ENCODE measurements at regions not wholly inside any gene's neighbourhood (a gene's known extent, or its start where the extent isn't known, plus 50 kb on each side); places are given as distances from the start of the nearest gene placed in this dataset.

DNA sequence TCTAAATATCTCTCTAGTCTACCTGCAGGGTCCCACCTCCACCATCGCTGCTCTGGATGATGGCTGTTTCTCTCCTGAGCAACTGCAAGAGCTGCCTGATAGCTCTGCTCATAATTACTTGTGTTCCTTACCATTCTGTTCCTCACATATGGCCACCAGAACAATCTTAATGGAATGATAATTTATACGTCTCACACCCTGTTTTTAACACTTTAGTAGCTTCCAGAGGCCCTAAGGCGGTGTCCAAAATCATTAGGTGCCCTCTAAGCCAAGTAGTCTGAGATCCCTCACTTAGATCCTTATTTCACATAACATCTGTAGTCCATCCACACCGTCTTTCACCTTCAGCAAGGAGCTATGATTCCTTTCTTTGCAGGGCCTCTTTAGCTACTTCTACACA lies 373.3 kb downstream of the GBE1 start:
- Histone ChIP-seq H3K27me3 (no peaks in the 10 kb centered on the region), H3K4me1 (no peaks in the 10 kb centered on the region), H3K27ac (no peak overlapping the region), H3K4me3 (no peak overlapping the region), H3K9me3 (no peaks in the 10 kb centered on the region), H3K36me3 (no peaks in the 10 kb centered on the region)
- TF ChIP-seq, protein P1, sequence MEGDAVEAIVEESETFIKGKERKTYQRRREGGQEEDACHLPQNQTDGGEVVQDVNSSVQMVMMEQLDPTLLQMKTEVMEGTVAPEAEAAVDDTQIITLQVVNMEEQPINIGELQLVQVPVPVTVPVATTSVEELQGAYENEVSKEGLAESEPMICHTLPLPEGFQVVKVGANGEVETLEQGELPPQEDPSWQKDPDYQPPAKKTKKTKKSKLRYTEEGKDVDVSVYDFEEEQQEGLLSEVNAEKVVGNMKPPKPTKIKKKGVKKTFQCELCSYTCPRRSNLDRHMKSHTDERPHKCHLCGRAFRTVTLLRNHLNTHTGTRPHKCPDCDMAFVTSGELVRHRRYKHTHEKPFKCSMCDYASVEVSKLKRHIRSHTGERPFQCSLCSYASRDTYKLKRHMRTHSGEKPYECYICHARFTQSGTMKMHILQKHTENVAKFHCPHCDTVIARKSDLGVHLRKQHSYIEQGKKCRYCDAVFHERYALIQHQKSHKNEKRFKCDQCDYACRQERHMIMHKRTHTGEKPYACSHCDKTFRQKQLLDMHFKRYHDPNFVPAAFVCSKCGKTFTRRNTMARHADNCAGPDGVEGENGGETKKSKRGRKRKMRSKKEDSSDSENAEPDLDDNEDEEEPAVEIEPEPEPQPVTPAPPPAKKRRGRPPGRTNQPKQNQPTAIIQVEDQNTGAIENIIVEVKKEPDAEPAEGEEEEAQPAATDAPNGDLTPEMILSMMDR (IDR thresholded peaks at IDR 0.05) = no peak
- TF ChIP-seq POLR2A (IDR thresholded peaks at IDR 0.05) = no peak
- DNase-seq = no peak

DNA sequence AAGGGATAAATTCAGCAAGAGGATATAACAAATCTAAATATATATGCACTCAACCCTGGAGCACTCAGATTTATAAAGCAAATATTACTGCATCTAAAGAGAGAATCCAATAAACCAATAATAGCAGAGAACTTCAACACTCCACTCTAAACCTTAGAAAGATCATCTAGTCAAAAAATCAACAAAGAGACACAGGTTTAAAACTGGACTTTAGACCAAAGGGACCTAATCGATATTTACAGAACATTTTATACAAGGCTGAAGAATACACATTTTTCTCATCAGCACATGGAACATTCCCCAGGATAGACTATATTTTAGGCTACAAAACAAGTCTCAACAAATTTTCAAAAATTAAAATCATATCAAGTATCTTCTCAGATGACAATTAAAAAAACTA lies 379.0 kb downstream of the GBE1 start:
- H3K27ac ChIP-seq = no peak overlapping the region
- no peak for TF ChIP-seq POLR2A (IDR thresholded peaks at IDR 0.05)
- TF ChIP-seq, protein P1 (IDR thresholded peaks at IDR 0.05) = no peak
- no peak overlapping the region for H3K4me3 ChIP-seq
- H3K9me3 ChIP-seq = no peaks in the 10 kb centered on the region
- DNase-seq = no peak
- no peaks in the 10 kb centered on the region for H3K36me3 ChIP-seq
- H3K4me1 ChIP-seq = no peaks in the 10 kb centered on the region
- H3K27me3 ChIP-seq = no peaks in the 10 kb centered on the region

- no peak overlapping the region for H3K4me3 ChIP-seq
- no peaks in the 10 kb centered on the region for H3K27me3 ChIP-seq
- TF ChIP-seq, protein P1 (IDR thresholded peaks at IDR 0.05) = no peak
- TF ChIP-seq POLR2A (IDR thresholded peaks at IDR 0.05) = no peak
- H3K36me3 ChIP-seq = no peaks in the 10 kb centered on the region
- H3K9me3 ChIP-seq = no peaks in the 10 kb centered on the region
- no peak for DNase-seq
- no peaks in the 10 kb centered on the region for H3K4me1 ChIP-seq
- no peak overlapping the region for H3K27ac ChIP-seq
These were observed 381.2 kb downstream of the GBE1 start for GRCh38 chr3:81380234-81380633.

DNA sequence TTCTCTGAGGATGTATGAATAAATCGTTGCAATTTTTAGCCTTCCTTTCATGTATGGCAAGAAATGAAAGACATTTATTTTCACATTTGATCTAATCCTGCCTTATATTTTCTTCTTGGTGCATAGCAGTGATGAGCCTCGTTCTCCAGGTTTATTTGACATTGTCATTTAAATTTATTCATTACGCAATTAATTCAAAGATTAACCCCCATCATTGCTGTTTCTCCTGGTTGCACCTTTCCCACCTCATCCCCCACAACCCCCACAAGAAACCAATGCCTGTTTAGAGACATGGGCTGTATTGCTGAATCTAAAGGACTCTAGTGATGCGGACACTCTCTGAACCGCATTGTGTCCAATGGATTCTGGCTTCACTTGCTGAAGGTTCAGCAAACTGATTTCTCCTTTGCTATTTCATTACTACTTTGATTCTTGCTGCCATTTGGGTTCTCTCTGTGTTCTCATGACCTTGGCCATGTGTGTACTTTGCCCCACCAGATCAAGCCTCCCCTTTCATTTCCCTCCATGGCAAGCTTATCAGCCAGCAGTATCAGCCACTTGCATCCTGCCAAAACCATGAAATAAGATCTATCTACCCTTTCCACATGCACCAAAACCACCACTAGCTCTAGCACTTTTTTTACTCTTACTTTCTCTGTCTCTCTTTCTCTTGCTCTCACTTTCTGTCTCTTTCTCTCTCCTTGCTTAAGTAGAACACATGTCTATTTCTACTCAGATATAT lies 382.7 kb downstream of the GBE1 start:
- H3K36me3 ChIP-seq = no peaks in the 10 kb centered on the region
- H3K4me3 ChIP-seq = no peak overlapping the region
- no peak overlapping the region for H3K27ac ChIP-seq
- no peaks in the 10 kb centered on the region for H3K9me3 ChIP-seq
- no peak for DNase-seq
- H3K27me3 ChIP-seq = no peaks in the 10 kb centered on the region
- H3K4me1 ChIP-seq = no peaks in the 10 kb centered on the region
- TF ChIP-seq POLR2A (IDR thresholded peaks at IDR 0.05) = no peak
- TF ChIP-seq, protein P1 (IDR thresholded peaks at IDR 0.05) = no peak

DNA sequence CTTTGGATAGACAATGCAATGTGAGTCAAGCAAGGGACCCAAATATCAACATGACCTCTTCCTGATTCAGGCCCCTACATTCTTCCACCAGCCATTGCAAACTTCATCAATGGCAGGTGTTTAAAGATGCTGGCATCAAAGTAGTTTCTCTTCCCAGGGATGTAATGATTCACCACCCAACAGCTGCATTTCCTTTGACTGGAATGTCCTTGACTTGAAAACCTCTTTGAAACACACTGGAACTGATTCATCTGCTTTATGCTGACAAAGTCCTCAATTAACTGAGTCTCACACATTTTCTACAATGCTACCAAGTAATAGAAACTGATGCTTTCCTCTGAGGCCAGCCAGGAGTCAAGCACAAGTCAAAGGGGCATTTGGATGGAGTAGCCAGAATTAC lies 385.5 kb downstream of the GBE1 start:
- Histone ChIP-seq H3K27ac (no peak overlapping the region), H3K4me1 (no peaks in the 10 kb centered on the region), H3K27me3 (no peaks in the 10 kb centered on the region), H3K36me3 (no peaks in the 10 kb centered on the region), H3K4me3 (no peak overlapping the region), H3K9me3 (no peaks in the 10 kb centered on the region)
- no peak for DNase-seq
- TF ChIP-seq POLR2A (IDR thresholded peaks at IDR 0.05) = no peak
- TF ChIP-seq, protein P1 (IDR thresholded peaks at IDR 0.05) = no peak

DNA sequence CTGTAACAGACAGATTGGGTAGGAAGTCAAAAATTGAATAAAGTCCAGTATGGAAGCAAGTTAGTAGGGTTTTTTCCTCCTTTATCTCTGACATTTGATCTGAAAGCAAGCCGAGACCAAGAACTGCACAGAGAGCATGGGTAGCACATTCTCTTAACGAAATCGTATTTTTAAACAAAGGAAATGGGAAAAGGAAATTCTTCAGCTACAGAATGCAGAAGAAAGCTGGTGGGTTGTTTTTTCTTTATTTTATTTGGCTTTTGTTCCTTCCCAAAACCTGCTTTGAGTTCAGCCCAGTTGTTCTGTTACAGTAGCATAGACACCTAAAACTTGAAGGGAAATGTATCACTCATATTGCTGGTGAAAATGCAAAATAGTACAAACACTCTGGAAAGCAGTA lies 397.0 kb downstream of the GBE1 start:
- no peaks in the 10 kb centered on the region for H3K4me1 ChIP-seq
- no peak overlapping the region for H3K27ac ChIP-seq
- no peak overlapping the region for H3K4me3 ChIP-seq
- TF ChIP-seq, protein P1 (IDR thresholded peaks at IDR 0.05) = no peak
- TF ChIP-seq POLR2A (IDR thresholded peaks at IDR 0.05) = no peak
- H3K27me3 ChIP-seq = no peaks in the 10 kb centered on the region
- DNase-seq = no peak
- H3K36me3 ChIP-seq = no peaks in the 10 kb centered on the region
- H3K9me3 ChIP-seq = no peaks in the 10 kb centered on the region

Data from Peyer's patch (tissue), 4 donors.